ENCODE measurements at regions not wholly inside any gene's neighbourhood (a gene's known extent, or its start where the extent isn't known, plus 50 kb on each side); places are given as distances from the start of the nearest gene placed in this dataset.

DNA sequence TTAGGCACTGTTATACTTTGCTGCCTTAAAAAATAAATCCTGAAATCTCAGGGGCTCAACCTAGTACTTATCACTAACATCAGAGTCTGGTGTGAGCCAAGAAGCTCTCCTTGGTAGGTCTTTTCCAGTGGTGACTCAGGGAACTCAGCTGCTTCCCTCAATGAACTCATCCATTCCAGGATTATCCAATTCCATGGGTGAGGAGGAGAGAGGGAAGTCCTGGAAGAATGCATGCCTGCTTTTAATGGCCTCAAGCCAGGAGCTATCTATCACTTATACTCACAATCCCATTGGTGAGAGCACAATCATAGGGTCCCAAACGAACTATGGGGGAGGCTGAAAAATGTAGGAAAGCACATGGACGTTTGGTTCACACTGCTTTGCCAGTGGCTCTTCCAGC, 113.6 kb downstream of the POLR2M start:
- TF ChIP-seq, protein P1, sequence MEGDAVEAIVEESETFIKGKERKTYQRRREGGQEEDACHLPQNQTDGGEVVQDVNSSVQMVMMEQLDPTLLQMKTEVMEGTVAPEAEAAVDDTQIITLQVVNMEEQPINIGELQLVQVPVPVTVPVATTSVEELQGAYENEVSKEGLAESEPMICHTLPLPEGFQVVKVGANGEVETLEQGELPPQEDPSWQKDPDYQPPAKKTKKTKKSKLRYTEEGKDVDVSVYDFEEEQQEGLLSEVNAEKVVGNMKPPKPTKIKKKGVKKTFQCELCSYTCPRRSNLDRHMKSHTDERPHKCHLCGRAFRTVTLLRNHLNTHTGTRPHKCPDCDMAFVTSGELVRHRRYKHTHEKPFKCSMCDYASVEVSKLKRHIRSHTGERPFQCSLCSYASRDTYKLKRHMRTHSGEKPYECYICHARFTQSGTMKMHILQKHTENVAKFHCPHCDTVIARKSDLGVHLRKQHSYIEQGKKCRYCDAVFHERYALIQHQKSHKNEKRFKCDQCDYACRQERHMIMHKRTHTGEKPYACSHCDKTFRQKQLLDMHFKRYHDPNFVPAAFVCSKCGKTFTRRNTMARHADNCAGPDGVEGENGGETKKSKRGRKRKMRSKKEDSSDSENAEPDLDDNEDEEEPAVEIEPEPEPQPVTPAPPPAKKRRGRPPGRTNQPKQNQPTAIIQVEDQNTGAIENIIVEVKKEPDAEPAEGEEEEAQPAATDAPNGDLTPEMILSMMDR (IDR thresholded peaks at IDR 0.05; ENCODE audit: borderline replicate concordance, insufficient read depth, low read depth, low read length), result no peak
- H3K4me3 ChIP-seq (ENCODE audit: low read depth, low read length), result no peak overlapping the region

DNA sequence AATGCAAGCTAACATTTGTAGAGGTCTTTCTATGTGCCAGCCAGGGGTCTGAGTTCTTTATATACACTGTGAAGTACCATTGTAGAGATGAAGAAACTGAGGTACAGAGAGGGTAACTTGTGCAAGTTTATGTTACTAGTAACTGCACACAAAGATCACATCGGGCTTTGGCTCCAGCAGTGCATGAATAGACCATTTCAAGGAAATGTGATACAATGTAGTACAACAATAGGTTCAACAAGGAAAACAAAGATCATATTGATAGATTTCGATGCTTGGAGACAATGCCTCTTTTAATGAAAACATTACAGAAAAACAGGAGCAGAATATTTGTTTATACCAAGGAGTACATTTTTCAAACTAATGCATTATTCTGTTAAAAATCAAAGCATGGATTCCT, 115.3 kb downstream of the POLR2M start:
- H3K4me3 ChIP-seq (ENCODE audit: low read depth, low read length), result no peak overlapping the region
- TF ChIP-seq, protein P1 (IDR thresholded peaks at IDR 0.05; ENCODE audit: borderline replicate concordance, insufficient read depth, low read depth, low read length), result no peak

DNA sequence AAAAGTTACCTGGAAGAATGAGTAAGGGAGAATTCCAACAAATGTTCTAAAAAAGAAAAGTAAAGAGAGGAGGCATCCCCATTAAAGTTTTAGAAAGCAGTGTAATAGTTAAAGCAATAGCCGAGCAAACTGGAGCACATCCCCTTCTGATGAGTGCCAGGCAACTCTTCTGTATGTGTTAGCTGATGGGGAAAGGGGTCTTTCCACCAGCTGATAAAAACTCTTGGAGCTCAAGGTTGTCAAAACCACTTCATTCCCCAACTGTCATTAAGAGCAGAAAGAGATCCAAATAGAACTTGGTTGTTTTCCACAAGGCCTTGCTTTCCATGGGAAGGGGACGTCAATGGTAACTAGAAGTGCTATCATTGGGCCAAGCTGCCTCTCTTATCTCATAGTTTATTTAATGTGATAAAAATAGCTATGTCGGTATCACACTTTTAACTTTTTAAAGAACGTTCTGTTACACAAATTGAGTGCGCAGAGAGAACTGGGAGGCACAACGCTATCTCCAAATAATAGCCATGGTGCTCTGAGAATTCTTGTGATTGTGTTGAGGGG, 116.9 kb downstream of the POLR2M start:
- TF ChIP-seq, protein P1 (IDR thresholded peaks at IDR 0.05; ENCODE audit: borderline replicate concordance, insufficient read depth, low read depth, low read length), result no peak
- H3K4me3 ChIP-seq (ENCODE audit: low read depth, low read length), result no peak overlapping the region

DNA sequence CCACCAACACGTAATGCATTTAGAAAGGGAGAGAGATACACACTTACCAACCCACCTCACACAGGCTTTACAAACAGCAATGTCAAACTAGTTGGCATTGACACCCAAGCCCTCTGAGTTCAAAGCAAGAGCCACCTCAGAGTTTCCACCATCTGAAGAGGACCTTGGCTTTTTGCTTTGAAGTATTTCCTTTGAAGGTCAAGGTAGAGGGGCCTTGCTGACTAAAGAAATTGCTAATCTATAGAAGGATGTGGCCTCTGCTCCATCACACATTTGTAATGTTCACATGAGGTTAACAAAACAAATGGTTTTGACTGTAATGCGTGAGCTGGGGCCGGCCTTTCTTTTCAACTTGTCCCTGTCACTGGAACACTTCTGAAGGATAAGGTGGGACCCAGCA, 117.7 kb downstream of the POLR2M start:
- no peak overlapping the region for H3K4me3 ChIP-seq (ENCODE audit: low read depth, low read length)
- TF ChIP-seq, protein P1 (IDR thresholded peaks at IDR 0.05; ENCODE audit: borderline replicate concordance, insufficient read depth, low read depth, low read length), result no peak

DNA sequence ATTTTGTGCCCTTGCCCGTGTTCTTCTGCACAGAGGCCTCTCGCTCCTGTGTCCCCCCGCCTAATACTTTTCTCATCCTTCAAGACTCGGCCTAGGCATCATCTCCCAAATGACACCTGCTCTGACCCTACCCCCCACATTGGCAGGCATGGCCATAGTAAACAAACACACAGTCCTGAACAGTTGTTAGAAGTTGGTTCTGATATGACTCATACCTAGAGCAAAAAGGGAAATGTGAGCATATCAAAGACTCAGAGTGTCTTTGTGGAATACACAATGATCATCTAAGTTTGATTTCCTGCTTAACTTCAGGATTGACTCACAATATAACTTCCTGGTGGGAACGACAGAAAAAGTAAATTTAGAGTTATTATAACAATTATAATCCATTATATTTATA, 120.5 kb downstream of the POLR2M start:
- no peak overlapping the region for H3K4me3 ChIP-seq (ENCODE audit: low read depth, low read length)
- TF ChIP-seq, protein P1 (IDR thresholded peaks at IDR 0.05; ENCODE audit: borderline replicate concordance, insufficient read depth, low read depth, low read length), result no peak

DNA sequence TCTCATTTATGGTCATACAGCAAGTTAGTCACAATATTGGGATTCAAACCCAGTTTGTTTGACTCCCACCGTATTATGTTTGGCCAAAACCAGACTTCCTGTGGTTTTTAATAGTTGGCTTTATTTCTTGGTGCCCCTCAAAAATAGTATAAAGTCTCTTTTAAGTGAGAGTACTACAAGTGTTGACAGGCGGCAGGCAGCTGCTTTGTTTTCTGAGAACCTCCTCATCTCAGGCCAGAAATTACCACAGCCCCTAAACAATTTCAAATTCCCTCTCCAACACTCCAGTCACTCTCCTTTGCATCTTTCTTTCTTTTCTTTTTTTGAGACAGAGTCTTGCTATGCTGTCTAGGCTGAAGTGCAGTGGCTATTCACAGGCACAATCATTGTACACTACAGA, 121.5 kb downstream of the POLR2M start:
- H3K4me3 ChIP-seq (ENCODE audit: low read depth, low read length), result no peak overlapping the region
- TF ChIP-seq, protein P1 (IDR thresholded peaks at IDR 0.05; ENCODE audit: borderline replicate concordance, insufficient read depth, low read depth, low read length), result no peak

DNA sequence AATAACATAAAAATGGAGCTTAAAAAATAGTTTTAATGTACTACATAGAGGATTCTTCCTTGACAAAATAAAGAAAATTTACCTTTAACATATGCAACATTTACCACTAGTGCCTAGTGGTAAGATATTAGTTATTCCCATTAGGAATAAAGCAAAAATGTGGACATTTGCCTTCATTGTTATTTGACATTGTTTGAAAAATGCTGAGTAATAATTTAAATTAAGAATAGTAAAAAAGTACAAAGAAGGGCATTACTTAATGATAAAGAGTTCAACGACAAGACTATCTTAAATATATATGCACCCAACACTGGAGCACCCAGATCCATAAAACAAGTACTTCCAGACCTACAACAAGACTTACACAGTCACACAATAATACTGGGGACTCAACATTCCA, 125.7 kb downstream of the POLR2M start:
- H3K4me3 ChIP-seq (ENCODE audit: low read depth, low read length), result no peak overlapping the region
- TF ChIP-seq, protein P1 (IDR thresholded peaks at IDR 0.05; ENCODE audit: borderline replicate concordance, insufficient read depth, low read depth, low read length), result no peak
